Mesothelial cell of epicardium (in vitro differentiated cells): ENCODE measurements at regions not wholly inside any gene's neighbourhood (a gene's known extent, or its start where the extent isn't known, plus 50 kb on each side); places are given as distances from the start of the nearest gene placed in this dataset.
A peak's percentile ranks its signal among the peaks of the same experiment; 100 is the strongest.

Experiments used
- DNase-seq, 2 experiments: peaks; one replicate each; pipeline ENCODE4 v3.0.0; 2021; ENCODE audit warnings: low spot score in 2 of 2; ENCODE audit not compliant: unreplicated experiment in 2 of 2
- H3K27ac Mint-ChIP-seq: 2 replicates; pipeline ENCODE4 v1.8.0; 2021; ENCODE audit warnings: mixed read lengths
- H3K27me3 Mint-ChIP-seq: 2 replicates; pipeline ENCODE4 v1.8.0; 2021; ENCODE audit warnings: low read depth, mixed read lengths
- H3K36me3 Mint-ChIP-seq: 2 replicates; pipeline ENCODE4 v1.8.0; 2021; ENCODE audit warnings: mixed read lengths
- H3K4me1 Mint-ChIP-seq: 2 replicates; pipeline ENCODE4 v1.8.0; 2021; ENCODE audit warnings: mixed read lengths
- H3K4me3 Mint-ChIP-seq: 2 replicates; pipeline ENCODE4 v1.8.0; 2021; ENCODE audit warnings: mild to moderate bottlenecking, moderate library complexity, mixed read lengths
- H3K9me3 Mint-ChIP-seq: 2 replicates; pipeline ENCODE4 v1.8.0; 2021; ENCODE audit warnings: mixed read lengths
- TF ChIP-seq, protein P1 (sequence below): fragments of 200-600 bp; sonication (generic); IDR thresholded peaks from one replicate; pipeline ENCODE4 v1.5.0; 2021; ENCODE audit warnings: antibody characterized with exemption; ENCODE audit not compliant: unreplicated experiment

GRCh38 chr11:71120471-71120896, 131.9 kb downstream of the SHANK2 start:
- peaks cover 7% of the 10 kb centered on the region for H3K9me3 Mint-ChIP-seq
- TF ChIP-seq, protein P1, sequence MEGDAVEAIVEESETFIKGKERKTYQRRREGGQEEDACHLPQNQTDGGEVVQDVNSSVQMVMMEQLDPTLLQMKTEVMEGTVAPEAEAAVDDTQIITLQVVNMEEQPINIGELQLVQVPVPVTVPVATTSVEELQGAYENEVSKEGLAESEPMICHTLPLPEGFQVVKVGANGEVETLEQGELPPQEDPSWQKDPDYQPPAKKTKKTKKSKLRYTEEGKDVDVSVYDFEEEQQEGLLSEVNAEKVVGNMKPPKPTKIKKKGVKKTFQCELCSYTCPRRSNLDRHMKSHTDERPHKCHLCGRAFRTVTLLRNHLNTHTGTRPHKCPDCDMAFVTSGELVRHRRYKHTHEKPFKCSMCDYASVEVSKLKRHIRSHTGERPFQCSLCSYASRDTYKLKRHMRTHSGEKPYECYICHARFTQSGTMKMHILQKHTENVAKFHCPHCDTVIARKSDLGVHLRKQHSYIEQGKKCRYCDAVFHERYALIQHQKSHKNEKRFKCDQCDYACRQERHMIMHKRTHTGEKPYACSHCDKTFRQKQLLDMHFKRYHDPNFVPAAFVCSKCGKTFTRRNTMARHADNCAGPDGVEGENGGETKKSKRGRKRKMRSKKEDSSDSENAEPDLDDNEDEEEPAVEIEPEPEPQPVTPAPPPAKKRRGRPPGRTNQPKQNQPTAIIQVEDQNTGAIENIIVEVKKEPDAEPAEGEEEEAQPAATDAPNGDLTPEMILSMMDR: peak; percentile 41
- H3K4me1 Mint-ChIP-seq: peaks cover 4% of the 10 kb centered on the region
- no peak overlapping the region for H3K4me3 Mint-ChIP-seq
- peaks cover 11% of the 10 kb centered on the region for H3K27me3 Mint-ChIP-seq
- peak in 1 of 2 experiments; percentile 43 for DNase-seq
- no peak overlapping the region for H3K27ac Mint-ChIP-seq
- H3K36me3 Mint-ChIP-seq: no peaks in the 10 kb centered on the region

- peaks cover 4% of the 10 kb centered on the region for H3K4me1 Mint-ChIP-seq
- no peak for DNase-seq
- no peaks in the 10 kb centered on the region for H3K36me3 Mint-ChIP-seq
- no peak overlapping the region for H3K4me3 Mint-ChIP-seq
- H3K27me3 Mint-ChIP-seq: peaks cover 11% of the 10 kb centered on the region
- H3K9me3 Mint-ChIP-seq: peaks cover 7% of the 10 kb centered on the region
- TF ChIP-seq, protein P1: no peak
- no peak overlapping the region for H3K27ac Mint-ChIP-seq
Observed at GRCh38 chr11:71119656-71120269, 132.6 kb downstream of the SHANK2 start.

GRCh38 chr11:71118671-71119250, 133.6 kb downstream of the SHANK2 start:
- Mint-ChIP-seq H3K27ac (no peak overlapping the region), H3K36me3 (no peaks in the 10 kb centered on the region), H3K4me1 (peaks cover 4% of the 10 kb centered on the region), H3K9me3 (peaks cover 2% of the 10 kb centered on the region), H3K4me3 (no peak overlapping the region), H3K27me3 (peaks cover 11% of the 10 kb centered on the region)
- TF ChIP-seq, protein P1: no peak
- no peak for DNase-seq

DNA sequence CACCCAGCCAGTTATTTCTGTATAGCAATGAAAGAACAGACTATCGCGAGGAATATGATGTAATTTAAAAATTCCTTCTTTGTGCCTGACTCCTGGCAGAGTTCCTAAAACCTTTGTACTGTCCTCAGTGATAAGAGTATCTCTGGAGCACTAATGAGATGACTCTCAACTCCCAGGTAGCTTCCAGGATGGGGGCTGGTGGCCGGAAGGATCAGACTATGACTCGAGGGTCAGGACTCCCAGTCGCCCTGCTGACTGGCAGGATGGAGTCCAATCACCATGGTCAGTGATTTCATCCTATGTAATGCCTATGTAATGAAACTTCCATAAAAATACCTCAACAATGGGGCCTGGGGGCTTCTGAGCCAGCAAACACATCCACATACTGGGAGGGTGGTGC, 135.1 kb downstream of the SHANK2 start:
- Mint-ChIP-seq H3K36me3 (no peaks in the 10 kb centered on the region), H3K27me3 (peaks cover 13% of the 10 kb centered on the region), H3K4me1 (peaks cover 4% of the 10 kb centered on the region), H3K27ac (no peak overlapping the region), H3K9me3 (no peaks in the 10 kb centered on the region), H3K4me3 (no peak overlapping the region)
- TF ChIP-seq, protein P1: no peak
- no peak for DNase-seq

GRCh38 chr11:71116693-71117040, 135.7 kb downstream of the SHANK2 start:
- Mint-ChIP-seq H3K4me1 (peaks cover 4% of the 10 kb centered on the region), H3K36me3 (no peaks in the 10 kb centered on the region), H3K27me3 (peaks cover 13% of the 10 kb centered on the region), H3K4me3 (no peak overlapping the region), H3K27ac (no peak overlapping the region), H3K9me3 (no peaks in the 10 kb centered on the region)
- TF ChIP-seq, protein P1: no peak
- no peak for DNase-seq
